GM18868 (cell line): ENCODE measurements at regions not wholly inside any gene's neighbourhood (a gene's known extent, or its start where the extent isn't known, plus 50 kb on each side); places are given as distances from the start of the nearest gene placed in this dataset.
"Not testable (repeated sequence)": the region's sequence is repeated elsewhere in the genome, so short reads cannot be mapped to it uniquely, and the experiment has no call there.

ENCODE experiments used
- ATAC-seq: cut with Tn5 transposase; IDR thresholded peaks from one replicate; pipeline ENCODE4 v1.9.1; 2021; ENCODE audit warnings: mild to moderate bottlenecking, moderate library complexity; ENCODE audit not compliant: unreplicated experiment

DNA sequence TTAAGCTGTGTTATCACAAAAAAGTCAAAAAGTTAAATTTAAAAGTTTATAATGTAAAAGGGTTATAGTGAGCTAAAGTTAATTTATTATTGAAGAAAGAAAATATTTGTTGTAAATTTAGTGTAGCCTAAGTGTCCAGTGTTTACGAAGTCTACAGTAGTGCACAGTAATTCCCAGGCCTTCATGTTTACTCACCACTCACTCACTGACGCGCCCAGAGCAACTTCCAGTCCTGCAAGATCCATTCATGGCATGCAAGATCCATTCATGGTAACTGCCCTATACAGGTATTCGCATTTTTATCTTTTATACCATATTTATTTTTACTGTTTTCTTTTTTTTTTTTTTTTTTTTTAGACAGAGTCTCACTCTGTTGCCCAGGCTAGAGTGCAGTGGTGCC is 69.5 kb downstream of the TPRA1 start:
- no peak for ATAC-seq

DNA sequence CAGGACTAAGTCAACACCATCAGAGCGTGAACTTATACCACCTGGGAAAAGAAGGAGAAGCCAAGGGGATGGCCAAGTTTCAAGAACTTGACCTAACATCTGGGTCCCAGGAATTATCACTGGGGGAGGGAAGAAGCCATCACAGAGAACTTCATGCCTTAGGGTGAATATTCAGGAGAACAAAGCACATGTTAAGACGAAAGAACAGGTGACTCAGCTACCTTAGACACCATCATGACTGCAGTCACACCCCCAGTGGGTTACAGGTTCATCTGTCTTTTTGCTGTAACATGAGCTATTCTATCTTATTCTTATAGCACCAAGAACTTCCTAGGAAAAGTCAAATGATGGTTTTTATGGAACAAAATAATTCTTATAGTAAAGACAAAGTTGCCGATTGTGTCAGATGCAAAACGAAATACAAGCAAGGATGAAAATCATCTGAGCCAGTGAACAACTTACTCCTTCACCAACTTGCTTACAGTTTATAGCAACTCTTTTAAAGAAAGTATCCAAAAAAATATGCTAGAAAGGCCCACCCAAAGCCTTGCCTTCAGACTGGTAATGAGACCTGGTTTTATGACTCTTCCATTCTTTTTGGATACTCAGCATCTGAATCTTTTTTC is 72.0 kb downstream of the TPRA1 start:
- no peak for ATAC-seq

DNA sequence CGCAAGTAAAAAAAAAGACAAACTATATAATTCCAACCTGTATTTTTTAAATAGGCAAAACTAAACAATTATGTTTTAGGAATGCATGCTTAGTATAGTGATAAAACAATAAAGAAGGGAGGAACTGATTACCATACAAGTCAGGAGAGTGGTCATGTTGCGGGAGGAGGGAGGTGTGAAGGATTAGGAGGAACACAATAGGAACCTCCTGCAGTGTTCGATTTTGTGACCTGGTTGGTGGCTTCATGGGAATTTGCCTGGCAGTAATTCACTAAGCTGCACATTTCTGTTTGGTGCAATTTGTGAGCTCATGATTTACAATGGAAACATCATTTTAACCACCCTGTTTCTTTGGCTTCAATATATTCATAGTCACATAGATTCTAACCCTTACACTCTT is 78.3 kb downstream of the TPRA1 start:
- no peak for ATAC-seq

DNA sequence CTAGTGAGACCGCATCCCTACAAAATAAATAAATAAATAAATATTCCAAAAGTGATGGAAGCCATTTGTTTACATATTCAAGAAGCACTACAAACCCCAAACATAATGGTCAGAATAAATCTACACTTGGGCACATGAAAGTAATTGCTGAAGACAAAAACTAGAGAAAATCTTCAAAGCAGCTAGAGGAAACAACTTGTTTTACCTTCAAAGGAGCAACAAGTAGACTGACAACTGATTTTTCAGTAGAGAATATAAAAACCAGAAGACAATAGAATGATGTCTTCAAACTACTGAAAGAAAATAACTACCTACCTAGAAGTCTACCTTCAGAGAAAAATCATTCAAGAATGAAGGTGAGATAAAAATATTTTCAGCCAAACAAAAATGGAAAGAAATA is 89.4 kb downstream of the TPRA1 start:
- ATAC-seq = no peak

DNA sequence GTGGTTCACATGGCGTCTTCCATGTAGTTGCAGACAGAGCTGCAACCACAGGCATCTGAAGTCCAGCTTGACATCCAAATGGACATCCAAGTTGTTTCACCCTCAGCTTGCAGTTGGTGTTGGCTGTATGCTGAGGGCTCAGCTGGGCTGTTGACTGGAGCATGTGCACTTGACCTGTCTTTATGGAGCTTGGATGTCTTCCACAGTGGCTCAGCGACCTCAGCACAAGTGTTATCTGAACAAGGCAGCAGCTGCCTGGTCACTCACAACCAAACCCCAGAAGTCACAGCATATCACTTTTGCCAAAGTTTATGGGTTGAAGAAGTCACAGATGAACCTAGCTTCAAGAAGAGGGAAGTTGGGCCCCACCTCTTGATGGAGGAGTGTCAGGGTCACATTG is 92.9 kb downstream of the TPRA1 start:
- no peak for ATAC-seq

DNA sequence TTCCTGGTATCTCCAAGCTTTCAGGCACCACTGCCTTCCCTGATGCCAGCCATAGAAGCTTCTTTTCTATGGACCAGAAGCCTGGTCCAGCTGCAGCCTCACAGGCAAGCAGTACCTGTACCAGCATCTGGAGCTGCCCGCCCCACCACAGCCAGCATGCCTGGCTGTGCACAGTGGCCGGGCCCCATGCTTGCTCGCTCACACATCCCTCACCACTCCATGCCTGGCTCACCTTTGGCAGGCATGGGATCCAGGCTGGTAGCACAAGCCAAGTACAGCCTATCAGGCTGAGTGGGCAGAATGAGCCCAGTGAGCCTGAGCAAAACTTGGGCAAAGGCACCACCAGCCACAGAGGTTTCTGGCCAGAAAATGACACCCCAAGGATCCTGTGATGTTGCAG is 93.4 kb downstream of the TPRA1 start:
- no peak for ATAC-seq

DNA sequence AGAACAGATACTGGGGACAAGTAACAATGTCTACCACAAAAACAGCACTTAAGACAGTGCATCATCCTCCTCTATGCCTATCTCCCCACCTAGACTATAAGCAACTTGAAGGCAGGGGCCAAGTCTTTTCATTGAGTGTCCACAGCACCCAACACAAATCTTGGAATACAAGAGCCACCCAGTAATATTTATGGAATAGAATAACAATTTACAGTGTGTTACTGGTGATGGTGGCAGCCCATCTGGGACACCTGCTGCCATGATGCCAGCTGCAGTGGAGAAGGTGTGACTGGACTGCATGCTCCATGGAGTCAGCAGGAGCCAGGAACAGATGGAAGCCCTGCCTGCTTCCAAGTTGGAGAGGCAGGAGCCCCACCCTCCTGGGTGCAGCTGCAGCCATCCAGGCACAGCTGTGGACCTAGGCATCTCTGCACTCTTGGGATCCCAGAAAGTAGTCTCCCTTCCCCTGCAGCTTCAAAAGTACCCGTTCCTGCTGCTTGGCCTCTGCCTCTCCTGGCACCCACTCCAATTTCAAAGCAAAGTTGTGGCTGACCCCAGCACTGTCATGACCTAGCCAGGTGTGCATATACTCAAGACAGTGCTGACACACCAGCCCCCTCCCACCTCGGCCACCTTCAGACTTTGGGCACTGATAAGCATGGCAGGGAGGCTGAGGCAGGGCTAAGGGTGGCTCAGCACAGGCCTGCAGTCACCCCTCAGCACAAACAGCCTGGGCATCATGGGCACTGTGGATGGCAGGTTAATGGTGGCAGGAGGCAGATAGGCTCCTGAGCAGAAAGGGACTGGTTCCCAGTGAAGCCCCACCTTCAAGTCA is 94.5 kb downstream of the TPRA1 start:
- no peak for ATAC-seq

DNA sequence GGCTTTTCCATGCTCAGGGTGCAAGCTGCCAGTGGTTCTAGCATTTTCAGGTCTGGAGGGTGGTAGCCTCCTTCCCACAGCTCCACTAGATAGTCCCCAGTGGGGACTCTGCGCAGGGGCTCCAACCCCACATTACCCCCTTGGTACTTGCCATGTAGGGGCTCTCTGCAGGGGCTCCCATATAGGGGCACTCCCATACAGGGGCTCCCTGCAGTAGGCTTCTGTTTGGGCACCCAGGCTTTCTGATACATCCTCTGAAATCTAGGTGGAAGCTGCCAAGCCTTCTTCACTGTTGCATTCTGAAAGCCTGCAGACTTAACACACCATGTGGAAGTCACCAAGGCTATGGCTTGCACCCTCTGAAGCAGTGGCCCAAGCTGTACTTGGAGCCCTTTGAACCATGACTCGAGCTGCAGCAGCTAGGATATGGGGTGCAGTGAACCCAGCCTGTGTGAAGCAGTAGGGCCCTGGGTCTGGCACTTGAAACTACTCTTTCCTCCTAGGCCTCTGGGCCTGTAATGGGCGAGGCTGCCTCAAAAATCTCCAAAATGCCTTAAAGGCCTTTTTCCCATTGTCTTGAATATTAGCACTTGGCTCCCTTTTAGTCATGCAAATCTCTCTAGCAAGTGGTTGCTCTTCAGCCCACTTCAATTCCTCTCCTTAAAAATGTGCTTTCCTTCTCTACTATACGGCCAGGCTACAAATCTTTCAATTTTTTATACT is 96.4 kb downstream of the TPRA1 start:
- ATAC-seq = no peak

DNA sequence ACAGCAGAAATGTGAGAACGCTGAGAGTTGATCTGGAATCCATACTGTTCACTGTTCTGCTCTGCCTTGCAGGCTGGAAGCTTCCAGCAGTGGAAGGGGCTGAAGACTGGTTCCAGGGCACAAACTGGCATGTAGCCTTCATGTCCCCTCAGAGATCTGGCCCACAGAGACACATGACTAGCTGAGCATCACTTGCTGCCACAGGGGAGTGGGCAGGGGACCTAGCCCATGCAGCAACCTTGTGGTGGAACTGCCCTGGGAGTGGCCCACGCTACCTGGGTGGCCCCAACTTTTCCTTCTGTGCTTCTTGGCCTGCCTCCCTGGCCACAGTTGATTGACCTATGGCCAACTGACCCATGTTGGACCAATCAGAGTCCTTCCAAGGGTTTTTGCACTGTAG is 98.1 kb downstream of the TPRA1 start:
- ATAC-seq = no peak

DNA sequence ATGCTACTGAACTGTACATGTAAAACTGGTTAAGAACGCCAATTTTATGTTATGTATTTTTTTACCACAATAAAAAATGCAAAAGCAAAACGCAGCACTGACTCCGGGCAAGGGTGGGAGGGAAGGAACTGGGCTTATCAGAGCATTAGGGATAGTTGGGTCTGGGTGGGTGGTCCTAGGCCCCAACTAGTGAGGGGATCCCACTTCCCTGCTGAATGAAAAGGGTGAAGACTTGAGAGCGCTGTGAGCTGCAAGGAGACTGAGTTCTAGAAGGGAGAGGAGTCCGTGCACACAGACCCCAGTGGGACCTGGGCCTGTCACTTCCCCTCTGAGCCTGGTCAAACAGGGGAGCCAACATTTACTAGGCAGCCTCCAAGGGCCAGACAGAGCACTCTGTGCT is 98.6 kb downstream of the TPRA1 start:
- no peak for ATAC-seq

DNA sequence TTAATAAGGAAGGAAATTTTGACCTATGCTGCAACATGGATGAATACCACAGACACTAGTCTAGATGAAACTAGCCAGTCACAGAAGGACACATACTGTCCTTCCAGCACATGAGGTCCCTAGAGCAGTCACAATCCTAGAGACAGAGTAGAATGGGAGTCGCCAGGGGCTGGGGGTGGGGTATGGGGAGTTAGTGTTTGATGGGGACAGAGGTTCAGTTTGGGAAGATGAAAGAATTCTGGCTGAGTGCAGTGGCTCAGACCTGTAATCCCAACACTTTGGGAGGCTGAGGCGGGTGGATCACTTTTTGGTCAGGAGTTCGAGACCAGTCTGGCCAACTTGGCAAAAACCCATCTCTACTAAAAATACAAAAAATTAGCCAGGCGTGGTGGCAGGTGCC is 99.2 kb downstream of the TPRA1 start:
- no peak for ATAC-seq

DNA sequence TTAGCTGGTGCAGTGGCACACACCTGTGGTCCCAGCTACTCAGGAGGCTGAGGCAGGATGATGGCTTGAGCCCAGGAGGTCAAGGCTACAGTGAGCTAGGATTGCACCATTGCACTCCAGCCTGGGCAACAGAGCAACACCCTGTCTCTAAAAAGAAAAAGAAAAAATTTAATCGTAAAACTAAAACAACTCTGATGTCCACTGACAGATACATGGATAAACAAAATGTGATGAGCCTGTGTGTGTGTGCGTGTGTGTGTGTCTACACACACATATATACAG is 99.6 kb downstream of the TPRA1 start:
- ATAC-seq = not testable (repeated sequence)

DNA sequence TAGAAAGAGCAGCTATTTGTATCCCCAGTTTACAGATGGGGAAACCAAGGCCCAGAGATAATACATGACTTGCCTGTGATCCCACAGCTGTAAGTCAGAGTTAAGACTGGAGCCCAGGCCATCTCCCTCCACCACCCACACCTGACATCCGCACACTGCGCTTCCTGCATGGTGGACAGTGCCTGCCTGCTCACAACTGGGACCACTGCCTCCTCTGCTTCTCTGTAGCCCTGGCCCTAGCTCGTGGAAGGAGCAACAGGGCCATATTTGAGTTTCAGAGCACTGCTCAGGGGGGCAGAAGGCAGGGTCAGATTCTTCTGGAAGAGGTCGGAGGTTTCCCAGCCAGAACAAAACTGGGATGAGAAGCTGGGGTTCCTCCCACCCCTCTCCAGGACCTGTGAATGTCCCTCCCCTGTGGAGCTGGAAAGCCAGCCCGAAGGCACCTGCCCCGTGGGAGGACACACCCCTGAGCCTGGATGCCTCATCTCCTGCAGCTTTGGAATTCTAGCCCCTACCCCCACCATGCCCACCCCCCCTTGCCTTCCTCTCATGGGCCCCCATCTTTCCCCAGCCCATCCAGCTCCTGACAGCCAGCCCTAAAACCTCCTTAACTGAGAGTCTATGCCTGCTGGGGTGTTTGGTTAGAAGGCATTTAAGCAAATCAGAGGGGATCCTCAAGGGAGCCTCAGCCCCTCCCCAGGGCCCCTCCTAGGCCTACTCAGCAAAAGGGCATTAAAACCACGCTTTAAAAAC is 100.1 kb downstream of the TPRA1 start:
- ATAC-seq = no peak

DNA sequence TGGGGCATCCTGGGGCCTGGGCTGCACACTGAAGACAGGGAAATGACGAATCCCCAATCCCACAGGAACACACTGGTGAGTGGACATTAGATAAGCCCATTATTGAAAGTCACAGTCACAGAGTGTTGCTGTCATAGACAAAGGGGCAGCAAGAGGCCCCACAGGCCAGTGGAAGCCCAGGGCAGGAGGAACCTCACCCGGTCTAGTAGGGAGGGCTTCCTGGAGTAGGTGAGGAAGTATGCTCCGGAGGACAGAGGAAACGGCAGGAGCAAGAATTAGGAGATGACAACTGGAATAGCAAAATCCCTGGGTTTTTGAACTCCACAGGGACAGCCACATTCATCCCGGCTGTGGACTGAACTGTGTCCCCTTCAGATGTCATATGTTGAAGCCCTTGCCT is 101.2 kb downstream of the TPRA1 start:
- ATAC-seq = no peak

DNA sequence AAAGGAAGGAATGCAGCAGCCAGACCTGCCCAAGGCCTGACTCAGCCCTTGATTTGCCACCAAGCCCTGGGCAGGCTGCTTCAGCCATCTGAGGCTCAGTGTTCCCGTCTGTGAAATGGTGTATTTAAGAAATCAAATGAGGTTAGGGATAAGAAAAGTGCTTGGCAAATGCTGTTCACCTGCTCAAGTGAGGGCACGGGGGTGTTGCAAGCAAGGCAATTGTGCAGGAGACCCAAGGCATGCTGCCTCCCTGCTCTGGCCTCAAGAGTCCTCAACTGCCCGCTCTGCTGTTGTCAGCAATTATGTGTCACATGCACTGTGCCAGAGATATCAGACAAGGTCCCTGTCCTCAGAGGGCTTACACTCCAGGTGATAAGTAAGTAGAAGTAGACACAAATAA is 101.8 kb downstream of the TPRA1 start:
- ATAC-seq = no peak

DNA sequence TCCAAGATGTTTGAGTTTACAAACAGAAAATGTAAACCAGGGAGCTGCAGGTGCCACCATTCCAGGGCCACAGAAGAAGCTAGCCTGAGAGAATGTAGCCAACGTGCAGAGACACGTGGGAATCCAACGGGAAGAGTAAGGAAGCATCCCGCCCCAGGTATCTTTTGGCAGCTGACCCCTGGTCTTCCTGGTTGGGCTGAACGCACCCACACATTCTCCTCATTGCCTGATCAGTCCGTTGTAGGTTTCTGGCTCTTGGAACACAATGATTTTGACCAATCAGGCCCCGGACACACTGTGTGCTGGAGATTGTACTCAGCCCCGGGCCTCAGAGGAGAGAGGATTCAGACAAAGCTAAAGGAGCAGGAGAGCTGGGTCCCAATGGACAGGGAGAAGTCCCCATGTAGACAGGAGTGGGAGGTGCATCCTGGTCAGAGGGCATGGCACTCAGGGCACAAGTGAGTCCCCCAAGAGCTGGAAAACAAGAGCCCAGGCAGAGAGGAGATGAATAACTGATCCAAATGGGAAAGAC is 102.3 kb downstream of the TPRA1 start:
- ATAC-seq = no peak

DNA sequence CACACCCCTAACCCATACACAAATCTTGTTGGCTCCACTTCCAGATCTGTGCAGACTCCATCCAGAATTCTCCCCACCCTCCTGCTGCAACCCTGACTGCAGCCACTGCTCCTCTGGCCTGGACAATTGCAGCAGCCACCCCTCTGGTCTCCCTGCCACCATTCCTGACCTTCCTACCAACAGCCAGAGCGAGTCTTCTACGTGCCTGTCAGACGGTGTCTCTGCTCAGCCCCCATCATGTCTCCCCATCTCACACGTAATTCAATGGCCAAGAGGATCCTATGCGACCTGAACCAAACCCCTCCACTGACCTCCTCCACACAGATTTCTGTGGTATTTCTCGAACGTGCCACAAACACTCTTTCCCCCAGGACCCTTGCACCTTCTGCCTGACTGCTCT is 103.3 kb downstream of the TPRA1 start:
- ATAC-seq = no peak

DNA sequence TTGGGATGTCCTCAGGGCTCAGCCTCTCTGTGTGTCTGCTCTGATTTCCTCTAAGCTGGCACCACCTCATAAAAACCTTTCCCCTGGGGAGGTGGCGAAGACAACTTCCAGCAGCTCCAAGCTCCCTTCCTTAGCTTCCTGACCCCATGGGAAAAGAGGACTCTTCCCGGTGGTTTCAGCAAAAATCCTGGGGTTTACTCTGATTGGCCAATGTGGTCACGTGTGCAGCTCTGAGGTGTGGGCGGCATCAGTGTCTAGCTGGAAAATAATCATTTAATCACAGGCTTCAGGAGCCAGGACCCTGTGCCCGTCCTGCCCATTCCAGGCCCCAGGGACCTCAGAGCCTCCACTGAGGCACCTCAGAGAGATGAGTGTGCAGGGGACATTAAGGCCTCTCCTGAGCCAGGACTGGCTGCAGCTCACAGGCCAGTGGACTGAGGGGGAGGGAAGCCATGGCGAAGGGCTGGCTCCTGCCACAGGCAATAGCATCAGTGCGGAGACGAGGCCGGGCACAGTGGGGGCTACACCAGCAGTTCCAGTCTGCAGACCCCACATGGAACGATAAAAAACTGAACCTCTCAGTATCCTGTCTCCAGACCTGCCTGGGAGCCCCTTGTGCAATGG is 104.1 kb downstream of the TPRA1 start:
- no peak for ATAC-seq

DNA sequence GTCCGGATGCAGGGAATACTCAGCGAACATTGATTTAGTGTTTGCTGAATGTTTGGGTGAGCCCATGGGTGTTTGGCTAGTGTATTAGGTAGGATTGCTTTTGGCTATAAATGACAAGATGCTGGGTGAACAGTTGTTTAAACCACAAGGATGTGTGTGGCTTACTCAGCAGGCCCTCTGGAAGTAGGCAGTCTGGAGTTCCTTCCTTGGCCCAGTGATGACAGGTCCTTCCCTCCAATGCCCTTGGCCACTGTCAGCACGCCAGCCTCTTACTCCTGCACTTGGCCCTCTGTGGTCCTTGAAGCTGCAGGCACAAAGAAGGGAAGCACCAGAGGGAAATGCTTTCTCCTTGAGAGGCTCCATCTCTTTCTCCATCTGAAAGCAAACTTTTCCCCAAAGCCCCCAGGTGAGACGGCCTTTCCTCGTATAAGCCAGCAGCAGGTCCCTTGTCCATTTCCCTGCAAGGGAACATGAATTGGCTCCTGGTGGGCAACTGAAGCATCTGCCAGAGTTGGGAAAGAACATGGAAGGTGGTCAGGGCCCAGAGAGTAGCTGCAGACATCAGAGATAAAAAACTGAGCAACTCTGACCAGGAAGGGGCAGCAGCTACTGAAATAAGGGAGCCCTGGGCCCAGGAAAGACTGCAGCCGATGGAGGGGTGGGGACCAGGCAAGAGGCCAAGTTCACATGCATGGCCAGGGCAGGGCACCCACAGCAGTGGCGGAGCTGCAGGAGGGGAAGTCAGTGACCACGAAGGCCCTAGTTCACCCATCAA is 105.0 kb downstream of the TPRA1 start:
- no peak for ATAC-seq
